ENCODE measurements at regions not wholly inside any gene's neighbourhood (a gene's known extent, or its start where the extent isn't known, plus 50 kb on each side); places are given as distances from the start of the nearest gene placed in this dataset.

GRCh38 chr13:89965252-89965651 lies 1382.2 kb upstream of the MIR17HG start:
- TF ChIP-seq EZH2 (IDR thresholded peaks at IDR 0.05) (no peak), CTCF (IDR thresholded peaks at IDR 0.05 in 2 of 3, conservative IDR thresholded peaks at IDR 0.05 in 1 of 3; ENCODE audit: borderline replicate concordance in 1 of 3, insufficient read depth in 1 of 3, low read depth in 2 of 3, low read length in 2 of 3) (no peak), ZNF274 (IDR thresholded peaks at IDR 0.05; ENCODE audit: low read depth, low read length) (no peak), POLR2A (IDR thresholded peaks at IDR 0.05; ENCODE audit: borderline replicate concordance, extremely low read depth, insufficient read depth, insufficient read length) (no peak), YY1 (IDR thresholded peaks at IDR 0.05; ENCODE audit: extremely low read depth, insufficient replicate concordance, low read depth, low read length) (no peak), CEBPB (IDR thresholded peaks at IDR 0.05; ENCODE audit: low read depth) (no peak), REST (IDR thresholded peaks at IDR 0.05; ENCODE audit: low read depth) (no peak), SP1 (IDR thresholded peaks at IDR 0.05; ENCODE audit: low read depth) (no peak), SRF (IDR thresholded peaks at IDR 0.05; ENCODE audit: low read depth) (no peak), ZFX (IDR thresholded peaks at IDR 0.05) (no peak), MAX (IDR thresholded peaks at IDR 0.05) (no peak), EZH2phosphoT487 (IDR thresholded peaks at IDR 0.05; ENCODE audit: borderline replicate concordance) (no peak), RAD21 (IDR thresholded peaks at IDR 0.05; ENCODE audit: low read depth) (no peak)

Measured in HCT116 (cell line).